Hepatocyte (in vitro differentiated cells): ENCODE measurements at regions not wholly inside any gene's neighbourhood (a gene's known extent, or its start where the extent isn't known, plus 50 kb on each side); places are given as distances from the start of the nearest gene placed in this dataset.

Source experiments
- EZH2 ChIP-seq: fragments of 200-600 bp; sonication (generic); IDR thresholded peaks from 2 replicates; pipeline ENCODE4 v1.6.1; 2016; ENCODE audit warnings: antibody characterized with exemption, mild to moderate bottlenecking, borderline replicate concordance
- TF ChIP-seq, protein P1 (sequence below): fragments of 200-600 bp; sonication (generic); IDR thresholded peaks from 2 replicates; pipeline ENCODE4 v1.5.1; 2016; ENCODE audit warnings: antibody characterized with exemption, mild to moderate bottlenecking; ENCODE audit not compliant: poor library complexity

DNA sequence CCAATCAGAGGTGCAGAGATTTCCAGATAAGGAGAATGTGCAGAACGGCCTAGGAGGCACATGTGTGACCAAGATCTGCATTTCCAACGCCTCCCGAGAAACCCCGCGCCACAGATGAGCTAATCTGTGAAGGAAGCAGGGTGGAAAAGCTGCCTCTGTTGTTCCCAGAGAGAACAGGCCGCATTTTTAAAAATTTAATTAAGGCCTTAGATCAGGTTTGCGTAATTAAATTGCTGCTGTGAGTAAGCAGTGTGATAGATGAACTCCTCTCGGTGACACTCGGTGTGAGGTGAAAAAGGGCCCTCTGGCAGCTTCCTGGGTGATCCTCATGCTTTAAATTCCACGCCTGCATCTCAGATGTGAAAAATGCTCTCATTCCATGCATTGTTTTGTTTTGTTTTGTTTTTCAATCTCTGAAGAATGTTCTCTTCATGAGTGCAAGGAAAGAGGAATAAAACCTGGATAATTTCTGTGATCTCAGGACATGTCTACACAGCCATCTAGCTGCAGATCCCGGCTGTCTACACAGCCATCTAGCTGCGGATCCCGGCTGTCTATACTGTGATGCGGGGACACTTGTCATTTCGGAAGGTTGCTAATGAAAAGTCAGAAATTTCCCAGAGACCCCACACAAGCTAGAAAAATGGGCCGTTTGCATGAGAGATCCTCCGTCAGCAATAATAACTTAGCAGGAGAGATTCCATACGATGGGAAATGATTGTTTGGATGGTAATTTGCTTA is 1398.9 kb downstream of the BRD1 start:
- TF ChIP-seq, protein P1, sequence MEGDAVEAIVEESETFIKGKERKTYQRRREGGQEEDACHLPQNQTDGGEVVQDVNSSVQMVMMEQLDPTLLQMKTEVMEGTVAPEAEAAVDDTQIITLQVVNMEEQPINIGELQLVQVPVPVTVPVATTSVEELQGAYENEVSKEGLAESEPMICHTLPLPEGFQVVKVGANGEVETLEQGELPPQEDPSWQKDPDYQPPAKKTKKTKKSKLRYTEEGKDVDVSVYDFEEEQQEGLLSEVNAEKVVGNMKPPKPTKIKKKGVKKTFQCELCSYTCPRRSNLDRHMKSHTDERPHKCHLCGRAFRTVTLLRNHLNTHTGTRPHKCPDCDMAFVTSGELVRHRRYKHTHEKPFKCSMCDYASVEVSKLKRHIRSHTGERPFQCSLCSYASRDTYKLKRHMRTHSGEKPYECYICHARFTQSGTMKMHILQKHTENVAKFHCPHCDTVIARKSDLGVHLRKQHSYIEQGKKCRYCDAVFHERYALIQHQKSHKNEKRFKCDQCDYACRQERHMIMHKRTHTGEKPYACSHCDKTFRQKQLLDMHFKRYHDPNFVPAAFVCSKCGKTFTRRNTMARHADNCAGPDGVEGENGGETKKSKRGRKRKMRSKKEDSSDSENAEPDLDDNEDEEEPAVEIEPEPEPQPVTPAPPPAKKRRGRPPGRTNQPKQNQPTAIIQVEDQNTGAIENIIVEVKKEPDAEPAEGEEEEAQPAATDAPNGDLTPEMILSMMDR = no peak
- no peak for TF ChIP-seq EZH2
